GM21737 (cell line): ENCODE measurements at regions not wholly inside any gene's neighbourhood (a gene's known extent, or its start where the extent isn't known, plus 50 kb on each side); places are given as distances from the start of the nearest gene placed in this dataset.
"Not testable (repeated sequence)": the region's sequence is repeated elsewhere in the genome, so short reads cannot be mapped to it uniquely, and the experiment has no call there.

Experiments
- ATAC-seq: cut with Tn5 transposase; IDR thresholded peaks from one replicate; pipeline ENCODE4 v1.9.1; 2021; ENCODE audit warnings: mild to moderate bottlenecking, moderate library complexity; ENCODE audit not compliant: unreplicated experiment

DNA sequence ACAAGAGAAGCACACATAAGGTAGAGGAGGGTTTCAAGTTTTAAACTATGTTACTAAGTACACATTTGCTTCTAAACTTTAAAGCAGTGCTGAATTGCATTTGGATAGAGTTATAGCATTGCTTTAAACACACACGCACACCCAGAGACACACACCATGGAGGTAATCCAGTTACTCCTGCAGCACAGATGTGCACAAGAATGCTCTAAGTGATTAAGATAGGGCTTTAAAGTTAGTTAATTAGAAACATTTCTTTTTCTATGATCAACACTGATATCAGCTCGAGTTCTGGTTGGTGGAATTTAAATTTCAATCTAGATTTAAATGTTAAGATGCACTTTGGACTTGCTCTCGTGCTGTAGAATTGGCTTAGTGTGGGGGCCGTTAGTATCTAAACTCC lies 492.3 kb downstream of the ZEB2 start:
- ATAC-seq: no peak

DNA sequence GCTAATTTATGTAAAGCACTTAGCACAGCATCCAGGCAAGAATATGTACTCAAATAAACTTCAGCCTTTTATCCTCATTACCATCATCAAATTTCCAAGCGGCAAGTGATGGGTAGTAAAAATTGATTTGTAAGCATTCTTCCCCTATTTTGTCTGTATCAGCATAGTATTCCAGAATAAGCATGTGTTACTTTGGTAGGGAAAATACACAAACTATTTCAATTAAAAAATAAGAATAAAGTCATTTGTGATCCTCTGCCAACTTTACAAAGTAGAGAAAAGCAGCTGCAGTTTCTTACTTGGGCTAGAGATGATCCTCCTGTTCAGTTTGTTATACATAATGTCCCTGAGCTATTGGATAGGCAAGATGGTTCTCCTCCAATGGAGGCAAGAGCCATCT lies 493.2 kb downstream of the ZEB2 start:
- no peak for ATAC-seq

- ATAC-seq: no peak
These were observed 499.9 kb downstream of the ZEB2 start for GRCh38 chr2:144020047-144020446.

DNA sequence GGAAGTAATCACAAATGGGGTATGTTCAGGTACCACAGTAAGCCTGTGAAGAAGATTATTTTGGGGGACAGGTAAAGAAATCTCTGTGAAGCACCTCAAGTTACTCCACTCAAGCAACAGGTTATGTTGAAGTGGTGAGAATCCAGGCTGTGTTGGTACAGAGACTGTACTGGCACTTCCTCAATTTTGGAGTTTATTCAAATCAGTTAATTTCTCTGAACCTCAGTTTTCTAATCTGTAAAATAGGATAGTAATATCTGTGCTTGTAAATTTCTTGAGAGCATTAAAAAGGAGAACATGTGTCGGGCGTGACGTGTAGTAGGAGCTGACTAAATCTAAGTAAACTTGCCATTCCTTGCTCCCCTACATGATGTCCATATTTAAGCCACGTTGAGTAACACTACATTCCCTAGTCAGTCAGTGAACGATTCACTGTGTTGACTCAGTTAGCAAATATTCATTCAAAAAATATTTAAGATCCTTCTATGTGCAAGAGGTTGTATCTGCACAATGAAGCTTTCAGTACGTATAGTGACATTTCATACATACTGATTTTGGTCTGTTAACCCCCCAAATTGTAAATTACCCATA lies 504.2 kb downstream of the ZEB2 start:
- no peak for ATAC-seq

- ATAC-seq: no peak
These were observed 504.9 kb downstream of the ZEB2 start for GRCh38 chr2:144015036-144015435.

DNA sequence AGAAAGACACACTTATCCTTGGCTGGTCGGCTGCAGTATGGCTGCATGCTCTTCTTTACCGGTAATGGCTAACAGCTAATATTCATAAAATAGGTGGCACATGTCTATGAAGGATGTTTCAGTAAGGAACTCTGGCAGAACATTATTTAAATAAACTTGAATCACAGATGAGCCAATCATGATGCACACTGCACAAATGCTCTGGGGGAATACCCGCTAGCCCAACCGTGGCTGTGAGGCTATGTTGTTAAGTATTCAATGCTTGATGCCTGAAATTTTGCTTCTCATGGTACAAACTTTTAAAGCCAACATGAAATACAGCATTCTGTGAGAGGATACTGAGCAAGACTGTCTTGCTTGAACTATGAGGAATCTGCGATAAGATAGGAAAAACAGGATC lies 505.8 kb downstream of the ZEB2 start:
- no peak for ATAC-seq

DNA sequence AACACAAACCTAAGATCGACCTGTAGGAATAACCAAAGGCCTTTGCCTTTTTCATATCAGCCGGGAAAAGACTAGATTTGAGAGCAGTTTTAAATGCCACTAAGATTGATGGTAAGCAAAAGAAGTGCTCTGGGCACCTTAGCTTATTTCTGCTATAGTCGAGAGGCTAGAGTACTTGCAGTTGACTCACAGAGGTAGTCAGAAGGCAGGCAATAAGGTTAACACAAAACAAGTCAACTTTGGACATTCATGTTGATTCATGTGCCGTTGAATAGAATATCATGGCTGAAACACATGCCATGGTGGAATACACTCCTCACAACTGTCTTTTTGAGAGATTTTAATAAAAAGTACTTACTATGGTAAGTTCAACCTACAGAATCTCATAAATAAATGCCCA lies 507.6 kb downstream of the ZEB2 start:
- ATAC-seq: no peak

GRCh38 chr2:144011553-144011952 lies 508.4 kb downstream of the ZEB2 start:
- no peak for ATAC-seq

GRCh38 chr2:144011098-144011497 lies 508.8 kb downstream of the ZEB2 start:
- no peak for ATAC-seq

- no peak for ATAC-seq
These were observed 509.7 kb downstream of the ZEB2 start for GRCh38 chr2:144010096-144010836.

DNA sequence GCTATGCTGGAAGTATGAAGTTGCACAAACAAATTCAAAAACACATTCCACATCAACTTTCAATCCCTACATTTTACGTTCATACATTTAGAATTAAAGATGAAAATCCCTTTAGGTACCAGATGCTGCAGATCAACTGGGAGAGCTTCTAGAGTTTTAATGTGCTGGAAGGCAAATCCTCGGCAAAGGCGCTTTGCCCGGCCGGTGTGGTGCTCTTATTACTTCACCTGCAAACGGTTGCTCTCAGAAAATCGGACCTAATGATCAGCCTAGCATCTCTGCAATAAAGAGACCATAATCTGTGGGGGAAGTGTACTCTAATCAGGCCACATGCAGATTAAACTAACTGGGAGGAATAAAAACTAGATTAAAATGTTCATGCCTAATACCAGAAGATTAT lies 513.8 kb downstream of the ZEB2 start:
- ATAC-seq: no peak

DNA sequence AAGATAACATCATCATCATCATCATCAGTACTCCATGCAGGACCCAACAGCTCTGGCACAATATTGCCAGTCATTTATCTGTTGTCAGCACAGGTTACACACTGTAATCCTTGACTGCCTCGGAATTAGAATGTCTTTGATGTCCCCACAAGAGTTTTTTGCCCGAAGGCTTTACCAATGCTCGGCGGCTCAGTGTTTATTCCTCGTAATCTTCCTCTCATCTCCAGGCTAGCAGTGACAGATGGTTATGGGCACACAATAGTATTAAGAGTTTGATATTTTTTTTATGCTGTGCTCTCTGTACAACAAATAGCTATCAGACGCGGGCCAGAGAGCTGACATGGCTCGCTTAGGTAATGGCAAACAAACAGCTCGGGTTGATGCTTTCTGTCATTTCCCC lies 515.2 kb downstream of the ZEB2 start:
- ATAC-seq: no peak

- no peak for ATAC-seq
These were observed 516.4 kb downstream of the ZEB2 start for GRCh38 chr2:144003460-144004075.

DNA sequence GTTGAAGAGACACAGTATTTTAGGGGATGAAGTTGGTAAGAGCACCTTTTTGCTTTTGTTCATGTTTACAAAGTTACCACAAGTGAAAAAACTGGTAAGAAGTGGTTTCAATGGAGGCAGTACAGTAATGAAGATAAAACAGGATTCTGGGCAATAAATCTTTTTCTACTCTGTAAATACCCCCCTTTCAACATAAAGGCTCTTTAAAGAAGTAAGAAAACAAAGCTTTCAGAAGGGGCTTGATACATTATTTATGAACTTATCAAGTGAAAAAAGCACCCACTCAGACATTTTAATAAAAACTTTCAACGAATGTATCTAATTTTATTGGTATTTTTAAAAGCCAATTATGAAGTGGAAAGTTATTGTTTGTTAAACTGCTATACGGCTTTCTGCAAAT lies 522.9 kb downstream of the ZEB2 start:
- no peak for ATAC-seq

DNA sequence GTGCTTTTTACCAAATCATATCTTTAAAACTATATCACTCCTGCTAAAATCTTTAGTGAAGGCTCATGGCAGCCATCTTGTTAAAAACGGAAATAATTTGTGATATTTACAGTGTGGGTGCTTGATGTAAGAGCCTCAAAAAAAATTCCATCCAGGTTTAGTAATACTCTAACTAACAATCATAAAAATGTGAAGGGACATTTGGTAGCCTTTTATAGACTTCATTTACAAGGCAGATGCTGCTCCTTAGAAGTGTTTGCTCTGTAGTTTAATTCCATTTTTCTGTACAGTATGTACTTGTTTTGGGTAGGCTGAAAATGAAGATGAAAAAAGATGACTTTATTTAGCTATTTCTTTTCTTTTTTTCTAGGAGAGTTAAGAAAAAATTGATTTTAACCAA lies 525.0 kb downstream of the ZEB2 start:
- no peak for ATAC-seq

DNA sequence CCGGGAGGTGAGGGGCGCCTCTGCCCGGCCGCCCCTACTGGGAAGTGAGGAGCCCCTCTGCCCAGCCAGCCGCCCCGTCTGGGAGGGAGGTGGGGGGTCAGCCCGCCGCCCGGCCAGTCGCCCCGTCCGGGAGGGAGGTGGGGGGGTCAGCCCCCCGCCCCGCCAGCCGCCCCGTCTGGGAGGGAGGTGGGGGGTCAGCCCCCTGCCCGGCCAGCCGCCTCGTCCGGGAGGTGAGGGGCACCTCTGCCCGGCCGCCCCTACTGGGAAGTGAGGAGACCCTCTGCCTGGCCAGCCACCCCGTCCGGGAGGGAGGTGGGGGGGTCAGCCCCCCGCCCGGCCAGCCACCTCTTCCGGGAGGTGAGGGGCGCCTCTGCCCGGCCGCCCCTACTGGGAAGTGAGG lies 528.3 kb downstream of the ZEB2 start:
- not testable (repeated sequence) for ATAC-seq

DNA sequence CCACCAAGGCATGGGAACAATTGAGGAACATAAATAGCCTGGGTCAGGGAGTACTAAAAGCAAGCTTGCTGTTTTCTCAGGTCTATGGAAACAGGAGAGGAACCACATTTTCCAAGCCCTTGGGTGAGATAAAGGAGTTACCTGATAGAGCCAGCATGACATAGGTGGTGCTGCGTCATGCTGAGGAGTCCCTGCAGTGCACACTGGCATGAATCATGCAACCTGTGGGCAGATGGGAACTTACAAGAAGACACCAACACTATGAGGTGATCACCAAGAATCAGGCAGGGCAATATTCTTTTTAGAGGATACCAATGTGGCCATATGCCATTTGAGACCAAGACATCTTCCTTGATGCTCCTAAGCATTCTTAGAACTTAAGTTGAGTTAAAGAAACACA lies 531.8 kb downstream of the ZEB2 start:
- ATAC-seq: no peak

DNA sequence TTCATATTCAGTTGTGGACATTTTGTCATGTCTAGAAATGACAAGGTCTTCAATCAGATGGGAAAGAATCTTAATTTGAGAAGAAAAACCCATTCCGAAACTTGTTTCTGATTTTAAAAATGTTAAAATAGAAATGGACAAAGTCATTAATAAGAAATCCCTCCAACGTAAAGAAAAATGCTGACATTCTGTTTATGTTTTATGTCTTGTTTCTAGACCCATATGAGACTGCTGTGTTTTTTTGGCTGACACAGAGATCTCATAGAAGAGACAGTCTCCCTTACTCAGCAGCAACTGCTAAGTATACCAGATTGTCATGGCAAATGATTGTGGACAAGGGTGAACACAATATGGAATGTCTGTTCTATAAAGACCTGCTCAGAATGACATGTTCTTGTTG lies 538.5 kb downstream of the ZEB2 start:
- ATAC-seq: no peak

DNA sequence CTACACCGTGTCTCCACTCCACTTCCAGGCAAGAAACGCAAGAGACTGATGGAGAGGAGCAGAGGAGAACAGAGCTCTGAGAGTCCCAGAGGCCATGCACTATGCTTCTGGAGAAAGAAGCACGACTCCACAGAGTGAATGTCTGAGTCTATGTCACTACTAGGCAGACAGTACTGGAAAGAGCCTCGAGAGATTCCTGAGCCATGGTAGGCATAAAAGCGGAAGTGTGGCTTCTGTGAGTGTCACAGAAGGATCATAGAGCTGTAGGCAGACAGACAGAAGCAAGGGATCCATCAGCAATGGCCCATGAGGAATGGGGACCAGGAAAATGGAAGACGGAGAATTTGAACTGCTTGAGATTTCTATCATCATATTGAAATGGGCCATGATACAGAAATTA lies 542.6 kb downstream of the ZEB2 start:
- no peak for ATAC-seq

DNA sequence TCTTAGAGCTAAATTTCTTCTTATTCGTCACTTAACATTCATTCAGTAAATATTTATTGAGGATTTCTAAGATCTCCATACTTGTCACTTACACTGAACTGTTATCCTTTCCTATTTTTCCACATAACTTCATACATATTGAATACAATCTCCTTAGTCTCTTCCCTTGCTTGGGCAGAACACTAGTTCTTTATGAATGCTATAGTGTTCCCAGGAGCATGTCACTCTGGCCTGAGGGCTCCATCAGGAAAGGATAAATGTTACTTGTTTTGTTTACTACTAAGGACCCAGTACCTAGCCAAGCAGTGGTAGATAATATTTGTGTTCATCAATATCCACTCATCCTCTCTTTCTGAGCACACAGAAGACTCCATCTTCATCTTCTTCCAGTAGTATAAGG lies 544.7 kb downstream of the ZEB2 start:
- ATAC-seq: no peak

DNA sequence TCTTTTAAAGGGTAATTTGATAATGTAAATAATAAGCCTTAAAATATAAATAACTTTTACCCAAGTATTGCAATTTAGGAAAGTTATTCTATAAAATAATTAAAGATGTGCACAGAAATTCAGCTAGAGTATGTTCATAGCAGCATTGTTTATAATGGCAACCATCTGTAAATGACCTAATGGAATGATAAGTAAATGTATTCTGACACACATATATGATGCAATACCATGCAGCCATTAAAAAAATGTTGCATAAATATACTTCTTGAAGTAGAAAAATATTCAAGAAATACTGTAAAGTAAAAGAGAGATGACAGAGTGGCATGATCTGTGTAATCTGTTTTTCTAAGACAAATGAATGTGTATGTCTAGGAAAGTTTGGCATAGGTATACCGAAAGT lies 545.7 kb downstream of the ZEB2 start:
- no peak for ATAC-seq

DNA sequence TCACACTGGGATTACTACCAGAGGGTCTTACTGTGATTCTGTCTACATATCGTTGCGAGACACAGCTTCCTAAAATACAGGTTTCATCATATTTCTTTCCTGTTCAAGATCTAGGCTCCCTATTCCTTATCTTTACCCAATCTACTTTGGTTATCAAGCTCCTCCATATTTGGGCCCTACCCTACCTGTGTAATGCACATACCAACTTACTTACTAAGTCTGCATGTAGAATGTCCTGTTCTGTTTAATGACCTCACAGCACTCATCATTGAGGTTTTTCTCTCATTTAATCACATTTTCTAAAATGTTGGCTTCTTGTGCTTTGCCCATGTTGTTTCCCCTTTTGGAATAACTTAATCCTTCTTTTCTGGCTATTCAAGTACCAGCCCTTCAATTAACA lies 551.1 kb downstream of the ZEB2 start:
- no peak for ATAC-seq

DNA sequence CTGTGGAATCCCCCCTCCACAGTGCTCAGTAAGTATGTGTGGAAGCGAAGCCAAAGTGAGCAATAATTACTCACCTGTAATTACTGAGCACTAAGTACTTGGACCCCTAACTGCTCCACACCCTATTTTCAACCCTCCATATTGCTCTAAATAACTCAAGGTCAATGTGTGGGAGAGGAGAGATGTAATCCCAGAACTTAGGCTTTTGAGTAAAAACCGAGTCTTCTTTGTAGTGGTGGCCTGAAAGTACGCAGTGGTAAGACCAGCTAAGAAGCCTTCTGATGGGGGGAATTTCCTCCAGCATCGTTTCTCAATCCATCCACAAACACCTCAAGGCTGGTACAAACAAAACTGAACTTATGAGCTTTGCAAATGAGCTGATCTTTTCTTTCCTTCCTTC lies 551.6 kb downstream of the ZEB2 start:
- no peak for ATAC-seq
